ENCODE measurements at regions not wholly inside any gene's neighbourhood (a gene's known extent, or its start where the extent isn't known, plus 50 kb on each side); places are given as distances from the start of the nearest gene placed in this dataset.

DNA sequence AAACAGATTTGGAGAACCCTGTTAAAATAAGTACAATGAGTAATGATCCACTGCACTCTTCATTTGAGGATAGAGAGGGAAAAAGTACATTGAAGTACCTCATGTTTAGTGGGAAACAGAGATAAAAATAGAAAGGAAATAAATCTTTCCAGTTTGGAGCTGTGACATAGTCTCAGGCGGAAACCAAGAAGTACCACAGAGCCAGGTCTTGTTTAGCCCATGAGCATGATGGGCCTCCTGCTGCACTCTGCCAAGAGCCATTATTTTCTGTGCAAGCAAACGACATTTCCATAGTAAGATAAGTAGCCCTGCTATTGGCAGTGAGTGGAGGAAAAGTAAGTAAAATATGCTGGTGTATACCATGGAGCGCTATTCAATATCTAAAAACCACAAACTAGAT lies 796.1 kb downstream of the TBL1XR1 start:
- TF ChIP-seq POLR2A (IDR thresholded peaks at IDR 0.05), result no peak
- TF ChIP-seq, protein P1, sequence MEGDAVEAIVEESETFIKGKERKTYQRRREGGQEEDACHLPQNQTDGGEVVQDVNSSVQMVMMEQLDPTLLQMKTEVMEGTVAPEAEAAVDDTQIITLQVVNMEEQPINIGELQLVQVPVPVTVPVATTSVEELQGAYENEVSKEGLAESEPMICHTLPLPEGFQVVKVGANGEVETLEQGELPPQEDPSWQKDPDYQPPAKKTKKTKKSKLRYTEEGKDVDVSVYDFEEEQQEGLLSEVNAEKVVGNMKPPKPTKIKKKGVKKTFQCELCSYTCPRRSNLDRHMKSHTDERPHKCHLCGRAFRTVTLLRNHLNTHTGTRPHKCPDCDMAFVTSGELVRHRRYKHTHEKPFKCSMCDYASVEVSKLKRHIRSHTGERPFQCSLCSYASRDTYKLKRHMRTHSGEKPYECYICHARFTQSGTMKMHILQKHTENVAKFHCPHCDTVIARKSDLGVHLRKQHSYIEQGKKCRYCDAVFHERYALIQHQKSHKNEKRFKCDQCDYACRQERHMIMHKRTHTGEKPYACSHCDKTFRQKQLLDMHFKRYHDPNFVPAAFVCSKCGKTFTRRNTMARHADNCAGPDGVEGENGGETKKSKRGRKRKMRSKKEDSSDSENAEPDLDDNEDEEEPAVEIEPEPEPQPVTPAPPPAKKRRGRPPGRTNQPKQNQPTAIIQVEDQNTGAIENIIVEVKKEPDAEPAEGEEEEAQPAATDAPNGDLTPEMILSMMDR (IDR thresholded peaks at IDR 0.05), result no peak
- 56 to 62% methylated on average over 3 of the region's 3 CpGs for WGBS, 2 donors

GRCh38 chr3:176399193-176399592 lies 798.1 kb downstream of the TBL1XR1 start:
- DNase-seq (ENCODE audit: low spot score in 2 of 2), result no peak
- intact Hi-C loops (cut with DNase I; ENCODE audit: low total_unique reads), result no loop called here
- WGBS, 2 donors, result 39 to 61% methylated on average over 2 of the region's 2 CpGs
- no peak overlapping the region for H3K4me3 ChIP-seq (ENCODE audit: low read depth, poor library complexity, severe bottlenecking)
- TF ChIP-seq, protein P1 (IDR thresholded peaks at IDR 0.05), result no peak
- no peak for TF ChIP-seq POLR2A (IDR thresholded peaks at IDR 0.05)

More for the DNA sequence above, 796.1 kb downstream of the TBL1XR1 start:
- DNase-seq (ENCODE audit: low spot score in 2 of 2), result no peak
- H3K4me3 ChIP-seq (ENCODE audit: low read depth, poor library complexity, severe bottlenecking), result no peak overlapping the region
- intact Hi-C loops (cut with DNase I; ENCODE audit: low total_unique reads), result no loop called here

GRCh38 chr3:176395240-176395639 lies 802.0 kb downstream of the TBL1XR1 start:
- intact Hi-C loops (cut with DNase I; ENCODE audit: low total_unique reads), result no loop called here
- no peak for DNase-seq (ENCODE audit: low spot score in 2 of 2)
- TF ChIP-seq POLR2A (IDR thresholded peaks at IDR 0.05), result no peak
- TF ChIP-seq, protein P1 (IDR thresholded peaks at IDR 0.05), result no peak
- WGBS, 2 donors, result 95 to 99% methylated on average over 2 of the region's 2 CpGs
- H3K4me3 ChIP-seq (ENCODE audit: low read depth, poor library complexity, severe bottlenecking), result no peak overlapping the region

DNA sequence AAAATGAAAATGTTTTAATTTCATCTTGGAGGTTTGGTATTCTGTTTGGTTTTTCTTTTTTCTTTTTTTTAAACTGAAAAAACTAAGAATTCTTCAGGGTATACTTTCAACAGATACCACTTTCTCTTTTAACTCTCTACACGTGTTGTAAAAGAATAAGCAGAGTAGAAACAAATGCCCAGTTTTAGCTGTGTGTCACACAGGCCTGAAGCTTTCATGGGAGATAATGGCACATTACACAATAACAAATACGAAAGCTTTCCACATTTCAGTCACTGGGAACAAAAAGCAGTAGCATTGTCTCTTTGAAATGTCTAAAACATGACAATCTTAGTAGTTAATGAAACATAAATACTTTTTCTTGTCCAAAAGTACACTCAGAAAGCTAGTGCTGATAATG lies 818.5 kb downstream of the TBL1XR1 start:
- no peak overlapping the region for H3K4me3 ChIP-seq (ENCODE audit: low read depth, poor library complexity, severe bottlenecking)
- 46 to 55% methylated on average over 2 of the region's 2 CpGs for WGBS, 2 donors
- TF ChIP-seq, protein P1 (IDR thresholded peaks at IDR 0.05), result no peak
- no peak for TF ChIP-seq POLR2A (IDR thresholded peaks at IDR 0.05)
- no peak for DNase-seq (ENCODE audit: low spot score in 2 of 2)
- intact Hi-C loops (cut with DNase I; ENCODE audit: low total_unique reads), result no loop called here

- no peak for DNase-seq (ENCODE audit: low spot score in 2 of 2)
- no peak overlapping the region for H3K4me3 ChIP-seq (ENCODE audit: low read depth, poor library complexity, severe bottlenecking)
- intact Hi-C loops (cut with DNase I; ENCODE audit: low total_unique reads), result no loop called here
- no peak for TF ChIP-seq POLR2A (IDR thresholded peaks at IDR 0.05)
- TF ChIP-seq, protein P1 (IDR thresholded peaks at IDR 0.05), result no peak
These were observed 820.8 kb downstream of the TBL1XR1 start for GRCh38 chr3:176376531-176376930.

GRCh38 chr3:176375519-176375918 lies 821.8 kb downstream of the TBL1XR1 start:
- WGBS, 2 donors, result 73 to 76% methylated on average over 1 of the region's 1 CpG

More at GRCh38 chr3:176375519-176375918, 821.8 kb downstream of the TBL1XR1 start:
- intact Hi-C loops (cut with DNase I; ENCODE audit: low total_unique reads), result no loop called here
- no peak overlapping the region for H3K4me3 ChIP-seq (ENCODE audit: low read depth, poor library complexity, severe bottlenecking)
- no peak for TF ChIP-seq POLR2A (IDR thresholded peaks at IDR 0.05)
- TF ChIP-seq, protein P1 (IDR thresholded peaks at IDR 0.05), result no peak
- DNase-seq (ENCODE audit: low spot score in 2 of 2), result no peak

Measured in lower leg skin (tissue), 4 donors.